HG02571 (cell line): ENCODE measurements at regions not wholly inside any gene's neighbourhood (a gene's known extent, or its start where the extent isn't known, plus 50 kb on each side); places are given as distances from the start of the nearest gene placed in this dataset.

Experiments used
- ATAC-seq: cut with Tn5 transposase; IDR thresholded peaks from one replicate; pipeline ENCODE4 v1.9.1; 2021; ENCODE audit warnings: mild to moderate bottlenecking, moderate library complexity; ENCODE audit not compliant: unreplicated experiment

GRCh38 chr6:8733879-8734278, 298.5 kb upstream of the SLC35B3 start:
- no peak for ATAC-seq

GRCh38 chr6:8731874-8732273, 296.5 kb upstream of the SLC35B3 start:
- no peak for ATAC-seq

GRCh38 chr6:8710668-8711431, 275.5 kb upstream of the SLC35B3 start:
- no peak for ATAC-seq

GRCh38 chr6:8707956-8708772, 272.8 kb upstream of the SLC35B3 start:
- ATAC-seq = no peak

- no peak for ATAC-seq
Measured at GRCh38 chr6:8707369-8707768, 272.0 kb upstream of the SLC35B3 start.

GRCh38 chr6:8705435-8706020, 270.2 kb upstream of the SLC35B3 start:
- ATAC-seq = no peak

- ATAC-seq = no peak
Measured at GRCh38 chr6:8703059-8703458, 267.7 kb upstream of the SLC35B3 start.

GRCh38 chr6:8688821-8689220, 253.5 kb upstream of the SLC35B3 start:
- ATAC-seq = no peak

GRCh38 chr6:8686077-8686476, 250.7 kb upstream of the SLC35B3 start:
- ATAC-seq = no peak

GRCh38 chr6:8683204-8683603, 247.9 kb upstream of the SLC35B3 start:
- ATAC-seq = no peak

GRCh38 chr6:8679823-8680222, 244.5 kb upstream of the SLC35B3 start:
- ATAC-seq = no peak

GRCh38 chr6:8678466-8678865, 243.1 kb upstream of the SLC35B3 start:
- ATAC-seq = no peak

GRCh38 chr6:8674126-8674525, 238.8 kb upstream of the SLC35B3 start:
- ATAC-seq = no peak

- no peak for ATAC-seq
Measured at GRCh38 chr6:8672882-8673281, 237.5 kb upstream of the SLC35B3 start.

GRCh38 chr6:8670792-8671191, 235.4 kb upstream of the SLC35B3 start:
- no peak for ATAC-seq

GRCh38 chr6:8664700-8665099, 229.4 kb upstream of the SLC35B3 start:
- no peak for ATAC-seq

- no peak for ATAC-seq
Measured at GRCh38 chr6:8664070-8664469, 228.7 kb upstream of the SLC35B3 start.

- no peak for ATAC-seq
Measured at GRCh38 chr6:8659404-8660189, 224.3 kb upstream of the SLC35B3 start.

GRCh38 chr6:8658416-8658815, 223.1 kb upstream of the SLC35B3 start:
- no peak for ATAC-seq

GRCh38 chr6:8657522-8657921, 222.2 kb upstream of the SLC35B3 start:
- ATAC-seq = no peak
